Muscle of leg (tissue), 3 donors: ENCODE measurements at regions not wholly inside any gene's neighbourhood (a gene's known extent, or its start where the extent isn't known, plus 50 kb on each side); places are given as distances from the start of the nearest gene placed in this dataset.
A peak's percentile ranks its signal among the peaks of the same experiment; 100 is the strongest.

Experiments used
- DNase-seq: peaks from one replicate; pipeline ENCODE4 v3.0.0; 2013
- H3K27ac ChIP-seq: one replicate; pipeline ENCODE4 v1.5.1; 2013; ENCODE audit warnings: mild to moderate bottlenecking, low read length, control low read depth
- H3K27me3 ChIP-seq: one replicate; pipeline ENCODE4 v1.6.1; 2013; ENCODE audit warnings: low read length; ENCODE audit not compliant: control insufficient read depth, insufficient read depth
- H3K36me3 ChIP-seq: one replicate; pipeline ENCODE4 v1.6.1; 2013; ENCODE audit warnings: low read length; ENCODE audit not compliant: control insufficient read depth, insufficient read depth
- H3K4me1 ChIP-seq: one replicate; pipeline ENCODE4 v1.6.1; 2013; ENCODE audit warnings: low read length; ENCODE audit not compliant: control insufficient read depth, insufficient read depth
- H3K4me3 ChIP-seq: one replicate; pipeline ENCODE4 v1.5.1; 2013; ENCODE audit warnings: low read length, control low read depth
- H3K9me3 ChIP-seq: replicated peaks from 2 replicates; pipeline ENCODE4 v1.6.1; 2013; ENCODE audit warnings: low read depth, low read length; ENCODE audit not compliant: control insufficient read depth
- WGBS: methylation state at CpG from one replicate; pipeline ENCODE4 v1.1.5; 2013; ENCODE audit warnings: missing lambda C conversion rate; ENCODE audit not compliant: insufficient coverage; 5-methylcytosine and 5-hydroxymethylcytosine counted together

DNA sequence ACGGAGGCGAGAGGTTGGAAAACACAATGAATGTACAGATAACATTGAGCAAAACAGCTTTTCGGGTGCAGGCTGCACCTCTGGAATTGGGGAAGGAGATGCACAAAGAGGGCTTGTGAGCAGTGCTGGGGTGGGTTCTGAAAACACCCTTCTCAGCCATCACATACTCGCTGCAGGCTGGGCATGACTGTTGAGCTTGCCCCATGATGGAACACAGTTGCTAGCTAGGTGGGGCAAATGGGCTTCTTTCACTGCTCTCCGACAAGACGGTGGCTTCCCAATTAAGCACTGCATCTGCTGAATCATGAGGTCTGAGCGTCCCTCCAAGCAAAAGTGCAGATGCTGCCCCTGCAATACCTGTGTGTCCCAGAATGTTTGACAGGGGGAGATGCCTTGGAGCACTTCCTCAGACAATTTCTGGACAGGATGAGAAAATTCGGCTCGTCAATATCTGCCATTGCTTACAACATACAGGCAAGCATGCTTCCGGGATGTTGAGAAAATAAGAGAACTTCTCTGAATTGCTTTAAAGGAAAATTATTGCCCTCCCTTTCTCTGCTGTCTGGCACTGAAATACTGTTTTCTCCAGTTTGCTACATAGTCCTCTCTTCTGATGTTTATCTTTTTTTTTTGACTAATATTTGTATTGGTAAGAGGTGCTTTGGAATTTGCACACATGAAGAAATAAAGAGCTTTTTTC, 77.3 kb upstream of the SH3BP4 start:
- H3K36me3 ChIP-seq = no peaks in the 10 kb centered on the region
- H3K4me1 ChIP-seq = no peaks in the 10 kb centered on the region
- no peak overlapping the region for H3K27ac ChIP-seq
- H3K9me3 ChIP-seq = no peaks in the 10 kb centered on the region
- H3K27me3 ChIP-seq = no peaks in the 10 kb centered on the region
- 61% methylated on average over 6 of the region's 10 CpGs for WGBS
- DNase-seq = no peak
- no peak overlapping the region for H3K4me3 ChIP-seq

DNA sequence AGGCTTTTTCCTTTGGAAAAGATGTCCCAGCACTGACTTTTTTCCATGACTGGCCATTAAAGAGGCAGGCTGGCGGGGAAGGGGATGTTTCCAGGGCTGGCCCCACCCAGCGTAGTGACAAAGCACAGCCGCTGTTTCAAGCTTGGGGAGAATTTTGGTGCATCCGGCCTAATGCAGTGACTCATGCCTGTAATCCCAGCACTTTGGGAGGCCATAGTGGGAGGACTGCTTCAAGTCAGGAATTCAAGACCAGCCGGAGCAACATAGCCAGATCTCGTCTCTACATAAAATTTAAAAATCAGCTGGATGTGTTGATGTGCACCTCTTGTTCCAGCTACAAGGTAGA, 78.0 kb upstream of the SH3BP4 start:
- 74% methylated on average over 2 of the region's 6 CpGs for WGBS
- Histone ChIP-seq H3K4me3 (no peak overlapping the region), H3K36me3 (no peaks in the 10 kb centered on the region), H3K9me3 (no peaks in the 10 kb centered on the region), H3K27ac (no peak overlapping the region), H3K4me1 (no peaks in the 10 kb centered on the region), H3K27me3 (no peaks in the 10 kb centered on the region)
- DNase-seq = peak; percentile 52

DNA sequence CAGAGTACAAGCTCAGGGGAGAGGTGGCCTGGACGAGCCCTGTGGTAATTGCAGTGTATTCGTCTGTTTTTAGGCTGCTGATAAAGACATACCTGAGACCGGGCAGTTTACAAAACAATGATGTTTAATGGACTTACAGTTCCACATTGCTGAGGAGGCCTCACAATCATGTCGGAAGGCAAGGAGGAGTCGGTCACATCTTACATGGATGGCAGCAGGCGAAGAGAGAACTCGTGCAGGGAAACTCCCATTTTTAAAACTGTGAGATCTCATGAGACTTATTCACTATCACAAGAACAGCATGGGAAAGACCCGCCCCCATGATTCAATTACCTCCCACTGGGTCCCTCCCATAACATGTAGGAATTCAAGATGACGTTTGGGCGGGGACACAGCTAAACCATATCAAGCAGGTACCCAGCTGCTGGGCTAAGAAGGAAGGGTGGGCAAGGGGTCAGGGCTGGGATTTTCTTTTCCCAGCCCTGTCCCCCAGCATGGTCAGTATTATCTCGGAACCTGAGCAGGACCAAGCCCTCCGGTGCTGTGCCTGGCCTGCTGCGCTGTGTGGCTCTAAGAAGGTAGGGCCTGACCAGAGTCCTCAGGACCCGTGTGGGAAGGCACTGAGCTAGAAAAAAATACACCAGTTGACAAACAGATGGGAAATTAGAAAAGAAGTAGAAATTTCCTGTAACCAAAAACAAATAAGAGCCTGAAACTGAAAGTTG, 78.6 kb upstream of the SH3BP4 start:
- no peaks in the 10 kb centered on the region for H3K36me3 ChIP-seq
- no peaks in the 10 kb centered on the region for H3K4me1 ChIP-seq
- DNase-seq = no peak
- no peaks in the 10 kb centered on the region for H3K27me3 ChIP-seq
- H3K27ac ChIP-seq = no peak overlapping the region
- 84% methylated on average over 8 of the region's 14 CpGs for WGBS
- no peaks in the 10 kb centered on the region for H3K9me3 ChIP-seq
- H3K4me3 ChIP-seq = no peak overlapping the region

DNA sequence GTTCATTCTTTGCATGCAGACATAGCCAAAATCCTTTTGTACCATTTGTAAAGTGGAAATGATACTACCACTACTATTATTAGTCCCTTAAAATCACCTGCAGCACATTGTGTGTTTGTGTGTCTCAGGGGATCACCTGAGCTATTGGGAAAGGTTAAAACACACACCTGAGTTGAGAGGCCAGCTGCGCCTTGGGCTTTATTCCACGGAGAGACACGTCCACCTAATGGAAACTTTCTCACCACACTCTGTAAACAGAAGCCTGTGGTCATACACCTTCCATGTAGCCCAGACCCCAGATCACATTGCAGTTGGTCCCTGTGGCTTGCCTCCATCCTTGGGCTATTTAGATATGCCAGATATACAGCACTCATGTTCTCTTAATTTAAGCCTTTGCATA, 81.8 kb upstream of the SH3BP4 start:
- Histone ChIP-seq H3K27me3 (no peaks in the 10 kb centered on the region), H3K9me3 (no peaks in the 10 kb centered on the region), H3K36me3 (no peaks in the 10 kb centered on the region), H3K4me1 (no peaks in the 10 kb centered on the region), H3K27ac (no peak overlapping the region), H3K4me3 (no peak overlapping the region)
- 93% methylated on average over 3 of the region's 3 CpGs for WGBS
- no peak for DNase-seq

DNA sequence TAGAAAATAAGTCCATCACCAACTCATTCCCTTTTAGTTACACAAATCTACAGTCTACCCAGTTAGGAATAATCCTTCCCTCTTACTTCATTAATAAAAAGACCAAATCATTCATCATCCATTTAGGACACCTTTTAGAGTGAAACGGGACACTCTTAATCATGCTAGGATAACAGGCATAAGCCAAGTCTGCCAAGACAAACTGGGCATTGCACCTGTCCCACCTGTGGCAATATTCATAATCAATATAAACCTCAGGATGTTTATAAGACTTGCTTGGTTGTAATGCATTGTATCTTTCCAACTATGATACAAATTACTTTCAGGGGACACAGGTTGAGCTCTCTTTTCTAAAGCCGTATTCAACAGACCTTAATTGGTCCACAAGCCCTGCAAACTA, 82.7 kb upstream of the SH3BP4 start:
- Histone ChIP-seq H3K27ac (no peak overlapping the region), H3K36me3 (no peaks in the 10 kb centered on the region), H3K4me3 (no peak overlapping the region), H3K4me1 (no peaks in the 10 kb centered on the region), H3K27me3 (no peaks in the 10 kb centered on the region), H3K9me3 (no peaks in the 10 kb centered on the region)
- no peak for DNase-seq
- 80% methylated on average over 1 of the region's 2 CpGs for WGBS

DNA sequence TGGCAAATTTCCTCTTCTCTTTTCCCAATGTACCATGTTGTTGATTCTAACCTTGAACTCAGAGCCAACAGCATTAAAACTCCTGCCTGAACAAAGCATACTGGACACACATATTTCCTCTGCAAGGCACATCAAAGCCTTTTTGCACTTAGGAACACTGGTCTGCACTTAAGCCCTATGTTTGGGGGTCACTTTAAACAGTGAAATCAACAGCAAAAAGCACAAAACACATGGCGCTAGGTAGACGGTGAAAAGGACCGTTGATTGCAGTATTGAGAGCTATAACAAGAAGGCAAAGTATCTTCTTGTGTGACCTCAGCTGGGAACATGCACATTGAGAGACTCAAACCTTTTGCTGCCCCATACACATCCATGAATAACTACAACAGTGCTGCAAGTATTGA, 83.9 kb upstream of the SH3BP4 start:
- no peak for DNase-seq
- no peaks in the 10 kb centered on the region for H3K36me3 ChIP-seq
- no peak overlapping the region for H3K4me3 ChIP-seq
- peaks cover 2% of the 10 kb centered on the region for H3K4me1 ChIP-seq
- H3K9me3 ChIP-seq = no peaks in the 10 kb centered on the region
- H3K27ac ChIP-seq = no peak overlapping the region
- no CpG with 5 or more reads among the region's 3 CpGs for WGBS
- no peaks in the 10 kb centered on the region for H3K27me3 ChIP-seq

DNA sequence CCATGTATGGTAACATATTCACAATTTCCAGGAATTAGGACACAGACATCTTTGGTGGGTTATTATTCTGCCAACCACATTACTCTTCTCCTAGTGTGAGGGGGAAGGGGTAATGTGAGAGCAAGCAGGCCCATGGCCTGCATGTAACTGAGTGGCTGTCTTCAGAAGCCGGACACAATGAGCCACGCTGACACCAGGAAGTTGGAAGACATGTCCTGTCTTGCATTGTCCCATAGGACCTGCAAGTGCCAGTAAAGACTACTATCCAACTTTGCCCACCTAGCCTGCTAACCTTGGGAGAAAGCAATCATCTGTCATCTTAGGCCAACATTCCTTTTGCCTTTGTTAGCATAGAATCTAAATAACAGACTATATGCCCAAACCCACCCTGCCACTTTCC, 86.2 kb upstream of the SH3BP4 start:
- Histone ChIP-seq H3K4me1 (peaks cover 10% of the 10 kb centered on the region), H3K27me3 (no peaks in the 10 kb centered on the region), H3K36me3 (no peaks in the 10 kb centered on the region), H3K4me3 (no peak overlapping the region), H3K9me3 (no peaks in the 10 kb centered on the region), H3K27ac (no peak overlapping the region)
- 100% methylated on average over 1 of the region's 2 CpGs for WGBS
- DNase-seq = no peak

DNA sequence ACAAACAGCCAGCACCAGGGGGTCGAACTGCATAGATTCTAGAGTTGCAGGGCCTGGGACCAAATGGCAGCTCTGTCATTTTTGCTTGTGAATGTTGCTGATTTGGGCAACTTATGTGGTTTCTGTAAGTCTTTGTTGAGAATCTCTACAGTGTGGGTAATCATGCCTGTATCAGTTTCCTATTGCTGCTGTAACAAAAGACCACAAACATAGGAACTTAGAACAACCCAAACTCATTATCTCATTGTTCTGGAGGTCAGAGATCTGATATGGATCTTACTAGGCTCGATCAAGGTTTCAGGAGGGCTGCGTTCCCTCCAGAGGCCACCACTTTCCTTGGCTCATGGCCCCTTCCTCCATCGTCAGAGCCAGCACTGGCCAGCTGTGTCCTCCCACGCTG, 86.8 kb upstream of the SH3BP4 start:
- H3K27ac ChIP-seq = no peak overlapping the region
- peaks cover 10% of the 10 kb centered on the region for H3K4me1 ChIP-seq
- no peaks in the 10 kb centered on the region for H3K9me3 ChIP-seq
- 91% methylated on average over 4 of the region's 5 CpGs for WGBS
- H3K4me3 ChIP-seq = no peak overlapping the region
- H3K36me3 ChIP-seq = no peaks in the 10 kb centered on the region
- no peak for DNase-seq
- H3K27me3 ChIP-seq = no peaks in the 10 kb centered on the region

DNA sequence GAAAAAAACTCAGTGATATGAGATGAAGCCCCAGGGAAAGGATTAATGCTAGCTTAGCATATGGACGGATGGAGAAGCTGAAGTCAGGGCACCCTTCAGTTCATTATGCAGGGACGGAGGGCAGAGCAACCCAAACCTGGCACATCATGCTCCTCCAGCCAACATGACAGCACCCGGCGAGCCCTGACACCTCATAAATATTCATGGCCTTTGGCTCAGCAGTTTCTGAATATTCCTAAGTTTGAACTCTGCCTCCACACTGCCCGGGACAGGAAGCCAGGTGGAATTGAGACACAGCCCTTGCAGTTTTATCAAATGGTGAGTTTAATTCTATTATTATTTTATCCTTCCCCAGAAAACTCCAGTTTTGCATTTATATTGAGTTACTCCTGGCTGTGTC, 87.3 kb upstream of the SH3BP4 start:
- DNase-seq = no peak
- Histone ChIP-seq H3K4me3 (no peak overlapping the region), H3K4me1 (peaks cover 10% of the 10 kb centered on the region), H3K27me3 (no peaks in the 10 kb centered on the region), H3K36me3 (no peaks in the 10 kb centered on the region), H3K9me3 (no peaks in the 10 kb centered on the region), H3K27ac (no peak overlapping the region)
- 74% methylated on average over 4 of the region's 5 CpGs for WGBS

DNA sequence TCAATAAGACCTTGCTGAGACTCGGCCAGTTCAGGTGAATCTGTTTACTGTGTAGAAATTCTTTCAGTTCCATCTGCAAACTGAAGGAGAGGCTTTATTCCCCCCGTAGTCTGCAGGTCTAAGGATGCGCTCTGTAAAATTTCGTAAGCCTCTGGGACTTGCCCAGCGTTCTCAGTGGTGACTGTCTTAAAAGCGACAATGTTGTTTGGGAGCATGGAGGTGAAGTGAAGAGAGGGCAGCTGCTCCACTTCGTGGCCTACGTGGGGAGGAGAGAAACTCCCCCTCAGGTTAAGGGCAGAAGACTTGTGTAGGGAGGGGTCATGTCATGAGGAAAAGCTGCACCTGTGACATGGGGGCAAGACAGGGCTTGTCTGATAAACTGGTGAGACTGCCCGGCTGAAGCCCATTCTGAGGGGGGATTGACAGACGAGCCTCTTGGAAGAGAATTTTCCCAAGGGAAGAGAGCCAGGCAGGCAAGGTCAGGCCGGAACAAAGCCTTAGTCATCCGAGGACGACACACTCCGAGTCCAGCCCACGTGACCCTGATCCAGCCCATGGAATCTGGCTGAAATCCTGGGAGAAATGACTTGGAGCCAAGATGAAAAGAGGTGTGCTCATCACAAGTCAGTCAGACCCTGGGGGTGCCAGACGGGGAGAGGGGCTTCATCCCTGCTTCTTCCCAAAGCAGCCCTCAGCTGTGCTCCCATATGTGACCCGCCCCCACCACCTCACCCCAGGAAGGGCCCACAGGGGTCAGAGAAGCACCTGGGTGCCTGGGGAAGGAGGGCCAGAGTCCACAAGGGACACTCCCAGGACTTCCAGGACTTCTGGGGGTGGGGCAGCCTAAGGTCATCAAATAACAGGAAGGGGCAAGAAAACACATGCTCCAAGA, 88.5 kb upstream of the SH3BP4 start:
- Histone ChIP-seq H3K9me3 (no peaks in the 10 kb centered on the region), H3K36me3 (no peaks in the 10 kb centered on the region), H3K27ac (no peak overlapping the region), H3K27me3 (no peaks in the 10 kb centered on the region), H3K4me1 (peaks cover 10% of the 10 kb centered on the region), H3K4me3 (no peak overlapping the region)
- WGBS = 69% methylated on average over 10 of the region's 17 CpGs
- peak; percentile 30 for DNase-seq
